ENCODE measurements at regions not wholly inside any gene's neighbourhood (a gene's known extent, or its start where the extent isn't known, plus 50 kb on each side); places are given as distances from the start of the nearest gene placed in this dataset.
"Not testable (repeated sequence)": the region's sequence is repeated elsewhere in the genome, so short reads cannot be mapped to it uniquely, and the experiment has no call there.

DNA sequence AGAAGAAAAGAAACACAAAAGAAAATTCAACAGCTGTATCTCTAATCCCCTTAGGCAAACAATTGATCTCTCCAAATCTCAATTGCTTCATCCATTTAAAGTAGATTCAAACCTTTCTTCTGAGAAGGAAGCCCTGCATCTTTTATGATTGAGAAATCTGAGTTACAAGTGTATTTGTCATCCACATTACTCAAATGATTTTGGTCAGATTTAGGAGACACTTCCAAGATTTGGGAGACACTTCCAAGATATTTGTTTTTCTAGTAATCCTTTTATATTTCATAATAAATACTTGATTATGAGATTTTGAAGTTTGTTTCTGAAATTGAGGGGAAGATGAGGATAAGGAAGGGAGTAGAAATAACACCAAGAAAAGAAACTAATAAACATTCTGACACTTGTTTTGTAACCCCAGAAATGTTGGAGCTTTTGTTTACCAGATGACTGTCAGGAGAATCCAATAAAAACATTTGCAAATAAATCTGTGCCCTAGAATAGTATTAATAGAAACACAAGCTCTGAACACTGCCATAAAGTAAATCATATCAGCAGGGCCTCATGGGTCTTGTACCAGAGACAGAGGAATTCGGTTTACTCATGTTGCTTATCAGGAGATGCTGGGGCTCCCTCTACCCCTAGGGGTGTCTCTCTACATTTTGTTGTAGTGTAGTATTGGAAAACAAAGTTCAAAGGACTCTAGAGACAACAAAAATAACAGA is 314.3 kb upstream of the NT5E start:
- no peak for DNase-seq (ENCODE audit: low read depth in 2 of 3, low spot score in 2 of 3)

DNA sequence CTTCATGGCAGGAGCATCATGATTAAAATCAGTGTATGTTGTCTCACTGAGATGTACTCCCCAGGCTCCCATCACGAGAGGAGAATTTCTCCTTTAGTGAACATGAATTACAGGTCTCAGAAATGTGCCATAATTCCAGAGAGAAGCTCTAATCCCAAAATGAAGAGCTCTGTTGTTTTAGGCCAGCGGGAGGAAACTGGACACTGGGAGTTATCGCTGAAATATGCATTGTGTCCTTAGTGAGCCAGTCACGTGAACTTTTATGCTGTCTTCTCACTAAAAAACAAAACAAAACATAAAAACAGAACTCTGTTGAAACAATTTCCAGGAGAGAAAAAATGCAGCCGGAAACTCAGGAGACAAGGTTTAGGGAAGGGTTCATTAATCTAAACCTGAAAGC is 315.7 kb upstream of the NT5E start:
- no peak for DNase-seq (ENCODE audit: low read depth in 2 of 3, low spot score in 2 of 3)

DNA sequence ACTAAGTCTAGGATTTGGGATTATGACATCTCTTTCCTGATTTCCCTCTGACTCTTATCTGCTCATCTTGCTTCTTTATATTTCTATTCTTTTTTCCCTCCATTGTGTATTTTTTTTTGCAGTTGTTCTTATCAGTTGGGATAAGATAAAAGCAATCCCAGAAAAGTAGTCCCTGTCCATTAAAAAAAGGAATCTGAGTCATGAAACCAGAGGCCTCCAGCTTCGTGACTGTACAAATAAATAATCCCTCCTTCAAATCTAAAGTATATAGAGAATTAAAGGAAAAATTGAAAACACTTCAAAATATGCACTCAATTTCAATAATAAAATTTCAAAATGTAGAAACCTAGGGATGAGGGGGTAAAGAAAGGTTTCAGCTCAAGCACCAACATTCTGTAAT is 317.8 kb upstream of the NT5E start:
- no peak for DNase-seq (ENCODE audit: low read depth in 2 of 3, low spot score in 2 of 3)

DNA sequence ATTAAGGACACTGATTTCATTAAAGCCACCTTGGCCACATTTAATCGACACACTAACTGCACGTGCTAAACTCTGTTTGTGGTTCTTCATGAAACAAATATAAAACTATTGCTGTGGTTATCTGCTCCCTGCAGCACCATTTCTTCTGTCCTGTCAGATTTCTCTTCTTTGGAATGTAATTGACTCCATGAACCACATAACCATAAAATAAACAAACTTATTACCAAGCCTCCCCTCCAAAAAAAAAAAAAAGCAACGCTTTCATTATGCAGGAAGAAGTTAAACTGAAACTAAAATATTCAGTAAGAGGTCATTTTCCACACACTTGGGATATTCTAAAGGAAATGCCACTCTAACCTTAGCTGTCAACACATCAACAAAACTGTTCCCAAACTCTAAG is 319.1 kb upstream of the NT5E start:
- DNase-seq (ENCODE audit: low read depth in 2 of 3, low spot score in 2 of 3) = no peak

DNA sequence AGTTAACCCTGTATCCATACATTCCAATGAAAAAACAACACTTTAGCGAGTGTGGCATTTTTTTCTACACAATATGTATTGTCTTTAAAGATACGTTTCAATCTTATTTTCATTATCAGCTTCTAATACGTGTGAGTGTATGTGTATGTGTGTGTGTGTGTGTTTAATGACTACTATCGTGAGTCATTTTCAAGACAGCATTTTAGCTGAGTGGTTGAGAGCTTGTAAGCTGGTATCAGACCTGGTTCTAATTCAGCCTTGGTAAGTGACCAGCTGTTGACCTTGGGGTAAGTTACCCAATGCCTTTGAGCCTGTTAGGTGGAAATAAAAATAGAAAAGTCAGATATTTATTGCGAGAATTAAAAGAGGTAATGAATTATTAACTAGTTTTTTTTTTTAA is 320.0 kb upstream of the NT5E start:
- no peak for DNase-seq (ENCODE audit: low read depth in 2 of 3, low spot score in 2 of 3)

DNA sequence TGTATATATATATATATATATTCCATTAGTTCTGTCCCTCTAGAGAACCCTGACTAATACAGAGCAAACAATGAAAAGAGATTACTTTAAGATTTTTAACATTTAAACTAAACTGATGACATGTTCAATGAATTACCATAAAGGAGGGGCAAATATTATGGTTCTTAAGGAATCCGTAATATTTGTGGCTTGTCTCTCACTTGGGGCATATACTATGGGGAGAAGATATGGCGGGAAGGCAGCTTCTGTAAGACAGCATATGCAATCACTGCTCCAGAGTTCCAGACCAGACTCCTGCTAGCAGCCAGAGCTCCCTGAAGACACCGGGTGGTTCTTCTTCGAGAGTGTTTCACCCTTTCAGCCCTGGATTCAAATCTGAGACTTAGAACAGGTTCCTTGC is 321.1 kb upstream of the NT5E start:
- DNase-seq (ENCODE audit: low read depth in 2 of 3, low spot score in 2 of 3) = no peak

DNA sequence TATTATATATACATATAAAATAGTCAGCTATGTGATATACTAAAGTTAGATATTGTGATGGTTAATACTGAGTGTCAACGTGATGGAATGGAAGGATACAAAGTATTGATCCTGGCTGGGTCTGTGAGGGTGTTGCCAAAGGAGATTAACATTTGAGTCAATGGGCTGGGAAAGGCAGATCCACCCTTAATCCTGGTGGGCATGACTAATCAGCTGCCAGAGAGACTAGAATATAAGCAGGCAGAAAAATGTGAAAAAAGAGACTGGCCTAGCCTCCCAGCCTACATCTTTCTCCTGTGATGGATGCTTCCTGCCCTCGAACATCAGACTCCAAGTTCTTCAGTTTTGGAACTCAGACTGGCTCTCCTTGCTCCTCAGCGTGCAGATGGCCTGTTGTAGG is 321.6 kb upstream of the NT5E start:
- not testable (repeated sequence) for DNase-seq (ENCODE audit: low read depth in 2 of 3, low spot score in 2 of 3)

DNA sequence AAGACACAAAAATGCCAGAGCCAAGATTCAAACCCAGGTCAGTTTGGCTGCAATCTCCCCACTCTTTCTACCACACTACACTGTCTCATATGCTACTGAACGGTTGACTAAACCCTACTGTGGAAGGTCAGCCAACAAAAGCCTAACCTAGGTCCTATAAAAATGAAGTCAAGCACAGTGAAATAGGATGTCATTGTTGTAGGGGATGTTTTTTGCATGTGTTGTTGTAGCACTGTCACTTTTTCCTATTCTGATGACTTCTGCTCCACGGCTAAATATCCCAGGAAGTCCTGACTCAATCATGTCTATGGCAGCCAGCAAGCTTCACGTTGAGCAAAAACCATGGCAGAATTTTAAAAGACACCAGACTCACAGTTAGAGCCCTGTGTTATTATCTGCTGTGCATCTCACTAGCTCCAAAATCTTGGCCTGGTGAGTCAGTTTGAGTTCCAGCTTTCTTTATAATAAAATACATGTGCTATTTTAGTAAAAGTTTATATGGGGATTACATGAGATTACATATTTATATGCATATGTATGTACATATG is 322.1 kb upstream of the NT5E start:
- DNase-seq (ENCODE audit: low read depth in 2 of 3, low spot score in 2 of 3) = no peak

DNA sequence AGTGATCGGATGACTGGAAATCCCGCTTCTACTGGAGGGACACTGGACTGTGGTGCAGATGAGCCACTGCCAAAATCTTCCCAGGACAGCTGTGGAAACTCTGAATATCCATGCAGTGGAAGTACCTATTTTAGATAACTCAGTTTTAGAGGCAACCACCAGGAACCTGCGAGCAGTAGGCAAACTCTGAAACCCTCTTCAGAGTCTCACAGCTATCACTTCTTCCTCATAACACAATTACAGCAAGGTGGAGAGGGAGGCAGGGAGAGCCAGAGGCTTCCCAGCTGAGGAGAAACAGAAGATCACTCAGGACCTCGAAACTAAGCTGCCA is 322.8 kb upstream of the NT5E start:
- no peak for DNase-seq (ENCODE audit: low read depth in 2 of 3, low spot score in 2 of 3)

DNA sequence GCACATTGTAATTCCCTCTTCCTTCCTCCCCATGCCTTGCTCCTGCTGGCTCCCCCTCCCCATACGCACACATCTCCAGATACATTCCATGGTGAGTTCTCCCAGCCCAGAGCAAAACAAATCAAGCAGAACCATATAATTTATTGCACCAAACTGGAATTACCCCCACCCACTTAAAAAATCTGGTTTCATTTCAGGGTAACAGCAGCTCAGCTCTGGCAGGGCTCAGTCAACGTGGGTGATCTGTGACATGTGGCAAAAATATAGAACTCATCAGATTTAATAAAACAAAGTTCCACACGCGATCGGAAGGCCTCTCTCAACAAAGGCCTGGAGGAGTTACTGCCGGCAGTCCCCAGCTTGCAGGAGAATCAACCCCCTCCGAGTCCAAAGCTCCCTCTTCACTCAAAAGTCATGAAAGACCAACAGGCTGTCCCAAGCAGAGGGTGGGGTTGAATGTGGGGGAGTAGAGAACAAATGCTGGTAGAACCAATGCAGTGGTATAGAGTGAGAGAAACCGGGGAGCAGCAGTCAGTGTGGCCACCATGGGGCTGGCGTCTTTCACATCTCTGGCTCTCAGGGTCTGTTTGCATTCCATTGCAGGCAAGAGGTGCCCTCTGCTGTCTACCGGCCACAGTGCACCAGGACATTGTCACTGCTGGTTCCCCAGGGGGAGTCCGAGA is 323.3 kb upstream of the NT5E start:
- DNase-seq (ENCODE audit: low read depth in 2 of 3, low spot score in 2 of 3) = peak in 2 of 3 donors; percentile 1 to 19

DNA sequence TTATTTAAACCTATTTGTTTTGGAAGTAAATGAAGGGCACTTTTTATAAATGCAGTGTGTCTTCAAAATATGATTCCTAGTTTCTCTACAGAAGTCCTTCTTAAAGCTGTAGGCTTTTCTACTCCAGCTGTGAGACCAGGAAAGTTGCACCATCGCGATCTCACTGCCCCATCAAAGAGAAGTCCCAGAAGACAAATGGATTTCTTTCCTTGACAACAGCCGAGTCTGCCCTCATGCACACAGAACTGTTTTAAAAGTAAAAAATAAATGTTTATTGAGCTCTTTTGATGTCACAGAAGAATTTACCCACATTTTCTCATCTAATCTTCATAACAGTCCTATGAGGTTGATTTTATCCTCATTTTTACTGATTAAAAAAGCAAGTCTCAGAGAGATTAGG is 324.4 kb upstream of the NT5E start:
- no peak for DNase-seq (ENCODE audit: low read depth in 2 of 3, low spot score in 2 of 3)

DNA sequence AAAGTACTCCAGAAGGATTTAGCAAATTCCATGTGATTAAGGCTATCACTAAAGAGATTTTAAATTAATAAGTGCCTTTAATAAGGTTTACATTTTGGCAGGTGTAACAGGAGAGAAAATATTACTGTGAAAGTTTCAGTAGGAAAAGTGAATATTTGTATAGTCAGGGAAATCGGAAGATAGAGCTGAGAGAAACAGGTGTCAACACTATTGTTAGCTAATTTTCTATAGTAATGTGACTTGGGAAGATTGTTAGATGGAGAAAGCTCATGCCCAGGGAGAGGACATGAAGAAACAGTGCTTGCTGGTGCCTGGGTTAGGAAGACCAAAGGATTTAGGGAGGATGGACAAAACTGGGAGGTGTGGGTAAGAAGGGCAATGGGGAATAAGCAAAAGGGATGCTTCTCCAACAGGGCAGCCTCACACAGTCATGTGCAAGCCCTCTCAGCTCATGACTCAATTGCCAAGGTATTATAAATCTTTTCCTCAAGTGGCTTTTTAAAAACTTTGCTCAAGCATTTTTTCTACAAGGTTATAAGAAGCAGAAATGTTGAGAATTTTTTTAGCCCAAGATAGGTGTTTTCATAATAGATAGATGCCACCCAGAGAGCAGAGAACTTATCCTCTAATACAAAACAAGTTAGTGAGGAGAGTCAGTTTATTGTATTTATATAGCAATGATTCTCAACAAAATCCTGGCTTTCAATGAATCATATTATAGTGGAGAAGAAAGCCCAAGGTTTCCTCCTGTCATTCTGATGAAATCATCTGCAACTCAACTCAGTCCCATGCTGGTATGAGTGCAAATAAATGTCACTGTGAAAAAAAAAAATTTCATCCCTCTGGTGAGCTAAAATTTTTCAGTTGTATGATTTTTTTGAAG is 325.2 kb upstream of the NT5E start:
- no peak for DNase-seq (ENCODE audit: low read depth in 2 of 3, low spot score in 2 of 3)

DNA sequence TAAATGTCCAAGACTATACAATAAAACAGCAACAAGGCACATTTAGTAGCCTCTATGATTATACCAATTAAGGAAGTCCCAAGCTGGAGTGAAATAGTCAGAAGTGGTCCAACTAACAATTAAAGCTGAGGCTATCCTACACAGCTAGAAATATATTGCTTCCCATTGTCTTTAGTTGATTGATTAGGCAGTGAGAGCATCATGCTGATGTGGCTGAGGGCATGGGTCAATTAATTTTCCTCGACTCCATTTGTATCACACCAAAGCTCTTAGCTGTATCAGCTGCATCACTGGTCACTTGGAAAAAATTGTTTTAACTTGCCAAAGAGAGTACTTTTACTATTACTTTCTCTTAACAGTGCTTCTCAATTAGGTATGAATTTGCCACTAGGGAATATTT is 328.7 kb upstream of the NT5E start:
- DNase-seq (ENCODE audit: low read depth in 2 of 3, low spot score in 2 of 3) = no peak

DNA sequence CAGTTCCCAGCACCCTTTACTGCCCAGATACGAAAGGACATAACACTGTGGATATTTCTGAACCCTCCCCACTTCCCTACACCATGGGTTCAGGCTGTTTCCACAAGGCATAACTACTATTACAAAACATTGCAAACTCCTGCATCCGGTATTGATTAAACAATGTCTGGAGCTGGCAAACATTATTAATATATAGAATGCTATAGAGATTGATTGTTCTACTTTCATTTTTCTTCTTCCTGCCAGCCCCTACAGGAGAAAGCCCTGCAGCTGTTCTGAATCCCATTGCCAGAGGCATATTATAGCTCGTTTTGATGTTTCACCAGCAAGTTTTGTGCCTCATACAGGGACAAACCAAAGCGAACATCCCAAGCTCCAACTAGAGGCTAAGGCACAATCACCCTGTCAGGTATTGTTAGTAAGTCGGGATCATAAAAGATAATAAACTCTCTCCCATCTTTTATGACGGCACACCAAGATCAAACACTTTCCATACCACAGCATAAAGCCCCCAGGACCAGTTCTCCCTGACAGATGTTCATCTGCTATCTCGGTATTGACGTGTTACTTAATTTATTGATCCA is 331.1 kb upstream of the NT5E start:
- no peak for DNase-seq (ENCODE audit: low read depth in 2 of 3, low spot score in 2 of 3)

DNA sequence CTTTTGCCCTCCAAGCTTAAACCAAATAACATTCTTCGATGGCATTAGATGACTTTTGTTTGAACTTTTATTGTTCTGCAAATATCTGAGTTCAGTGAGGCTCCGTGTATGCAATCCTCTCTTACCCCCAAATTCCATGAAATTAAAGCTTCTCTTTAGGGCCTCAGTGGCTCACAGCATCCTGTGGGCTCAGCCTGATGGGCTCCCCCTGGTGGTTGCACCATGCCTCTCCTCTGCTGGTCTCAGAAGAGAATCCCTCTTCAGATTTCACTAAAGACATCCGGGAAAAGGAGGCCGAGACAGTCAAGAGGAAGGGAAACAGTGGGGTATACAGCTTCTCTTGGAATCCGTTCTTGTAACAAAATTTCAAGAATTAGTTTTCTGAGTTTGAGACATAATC is 331.6 kb upstream of the NT5E start:
- DNase-seq (ENCODE audit: low read depth in 2 of 3, low spot score in 2 of 3) = no peak

DNA sequence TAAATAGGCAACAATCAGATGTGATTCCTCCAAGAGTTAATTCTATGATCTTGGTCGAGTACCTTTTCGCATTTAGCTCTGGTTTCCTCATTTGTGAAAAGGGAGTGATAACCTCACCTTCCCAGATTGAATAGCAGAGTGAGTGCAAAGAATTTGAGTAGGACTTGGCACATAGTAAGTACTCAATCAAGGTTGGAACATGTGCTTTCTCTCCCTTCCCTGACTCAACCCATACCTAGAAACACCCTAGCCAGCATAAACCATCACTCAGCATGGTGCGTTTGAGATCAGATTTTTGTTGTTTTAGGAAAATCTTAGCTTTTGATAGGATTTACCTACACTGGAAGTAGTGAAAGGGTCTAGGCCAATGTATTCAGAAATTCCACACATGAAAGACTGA is 333.4 kb upstream of the NT5E start:
- no peak for DNase-seq (ENCODE audit: low read depth in 2 of 3, low spot score in 2 of 3)

DNA sequence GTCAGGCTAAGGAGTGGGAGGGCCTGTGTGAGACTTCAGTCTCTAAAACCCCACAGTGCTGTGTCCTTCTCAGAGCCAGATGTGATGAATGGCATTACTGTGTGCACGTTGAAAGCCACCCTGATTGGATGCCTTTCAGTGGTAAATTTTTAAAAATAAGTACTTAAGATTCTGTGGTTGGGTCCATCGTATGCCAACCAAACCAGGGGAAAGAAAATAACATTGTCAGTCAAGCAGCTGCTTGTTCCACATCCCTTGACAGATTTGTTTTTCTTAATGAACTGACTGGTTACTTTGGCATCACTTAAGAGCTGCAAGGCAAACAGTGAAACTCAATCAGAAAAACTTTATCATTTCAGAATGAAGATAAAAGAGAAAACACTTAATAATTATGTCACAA is 334.0 kb upstream of the NT5E start:
- DNase-seq (ENCODE audit: low read depth in 2 of 3, low spot score in 2 of 3) = no peak

DNA sequence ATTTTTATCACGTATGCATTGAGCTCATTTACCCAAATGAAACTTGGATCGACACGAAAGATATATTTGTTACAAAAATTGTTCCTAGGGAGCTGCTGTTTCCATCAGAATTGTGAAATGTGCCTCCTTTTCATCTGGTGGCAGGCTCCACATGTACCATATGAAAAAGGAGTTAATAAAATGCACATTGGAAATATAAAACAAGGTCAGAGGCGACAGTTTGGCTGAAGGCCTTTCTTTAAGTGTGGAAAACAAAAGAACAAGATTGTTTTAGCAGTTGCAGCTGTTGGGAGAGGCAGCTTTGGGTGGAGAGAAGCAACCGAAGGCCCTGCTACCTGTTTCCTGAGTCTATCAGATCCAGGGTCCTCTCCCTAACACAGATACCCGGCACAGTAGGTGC is 334.5 kb upstream of the NT5E start:
- DNase-seq (ENCODE audit: low read depth in 2 of 3, low spot score in 2 of 3) = no peak

DNA sequence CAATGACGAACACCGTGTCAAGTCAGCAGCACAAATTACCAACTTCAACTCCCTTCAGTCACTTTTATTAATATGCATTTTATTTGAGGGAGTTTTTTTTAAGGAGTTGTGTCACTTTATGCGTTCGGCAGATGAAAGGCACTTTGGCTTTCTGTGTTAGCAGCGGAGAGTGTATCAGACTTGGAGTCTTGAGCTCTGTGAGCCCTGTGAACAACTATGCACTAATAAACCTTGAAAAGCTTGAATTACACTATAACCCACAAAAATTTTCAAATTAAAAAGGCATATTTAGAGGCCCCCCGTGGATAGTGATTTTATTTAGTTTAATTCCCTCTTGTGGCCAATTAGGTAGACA is 335.3 kb upstream of the NT5E start:
- DNase-seq (ENCODE audit: low read depth in 2 of 3, low spot score in 2 of 3) = no peak

DNA sequence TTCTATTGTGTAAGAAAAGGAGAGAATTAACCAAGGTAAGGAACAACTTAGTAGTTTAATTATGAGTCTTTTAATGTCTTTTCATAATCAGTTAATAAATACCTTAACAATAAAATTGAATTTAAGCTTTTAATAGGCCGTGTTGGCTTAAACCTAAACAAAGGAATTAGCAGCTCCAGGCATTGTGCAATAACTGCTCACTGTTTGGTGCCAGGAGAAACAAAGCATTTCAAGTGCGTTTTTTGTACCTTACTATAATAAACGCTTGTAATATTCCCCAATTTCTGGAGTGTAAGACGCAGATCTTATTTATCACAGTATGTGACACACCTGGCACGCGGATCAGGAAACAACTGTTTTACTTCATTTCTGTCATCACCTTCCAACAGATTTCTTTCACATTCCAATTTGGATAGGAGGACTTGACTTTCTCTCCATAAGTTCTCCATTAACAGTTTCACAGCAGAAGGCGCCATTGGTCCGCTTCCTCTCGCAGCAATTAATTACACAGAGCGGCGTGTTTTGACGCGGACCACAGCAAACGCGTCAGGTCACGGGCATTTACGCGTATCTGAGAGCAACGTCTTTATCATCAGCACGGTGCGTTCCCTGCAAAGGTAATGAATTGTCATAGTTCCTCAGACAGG is 335.8 kb upstream of the NT5E start:
- DNase-seq (ENCODE audit: low read depth in 2 of 3, low spot score in 2 of 3) = no peak

DNA sequence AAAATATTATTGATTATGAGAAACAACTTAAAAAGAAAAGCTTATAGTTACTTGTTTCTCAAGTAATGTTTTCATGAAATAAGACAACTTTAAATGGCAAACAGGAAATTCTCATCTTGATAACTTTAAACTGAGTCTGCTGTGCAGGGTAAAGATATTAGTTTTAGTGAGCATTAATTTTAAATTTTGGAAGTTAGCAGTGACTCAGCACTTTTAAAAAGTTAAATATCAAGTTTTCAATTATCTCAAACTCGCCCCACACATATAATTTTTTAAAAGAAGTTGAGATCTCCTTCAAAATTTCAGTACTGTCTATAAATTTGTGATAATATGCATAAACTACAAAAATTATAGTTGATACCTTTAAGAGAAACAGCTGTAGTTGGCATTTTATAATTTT is 337.3 kb upstream of the NT5E start:
- no peak for DNase-seq (ENCODE audit: low read depth in 2 of 3, low spot score in 2 of 3)

Measured in hematopoietic multipotent progenitor cell (in vitro differentiated cells).